Panc1 (cell line): ENCODE measurements at regions not wholly inside any gene's neighbourhood (a gene's known extent, or its start where the extent isn't known, plus 50 kb on each side); places are given as distances from the start of the nearest gene placed in this dataset.

Experiments
- CTCF ChIP-seq: fragments of 450-650 bp; IDR thresholded peaks from 2 replicates; pipeline ENCODE4 v1.5.1; 2017; ENCODE audit warnings: mild to moderate bottlenecking
- POLR2AphosphoS5 ChIP-seq: IDR thresholded peaks from 2 replicates; pipeline ENCODE4 v1.6.1; 2012; ENCODE audit warnings: mild to moderate bottlenecking, low read depth, low read length, moderate library complexity
- REST ChIP-seq, 2 experiments: IDR thresholded peaks; 2 replicates each; pipeline ENCODE4 v1.6.1; 2011 to 2012; ENCODE audit warnings: low read depth in 2 of 2, control low read depth in 1 of 2, low read length in 1 of 2, mild to moderate bottlenecking in 1 of 2, moderate library complexity in 1 of 2; ENCODE audit not compliant: insufficient read depth in 1 of 2
- SIN3A ChIP-seq: IDR thresholded peaks from 2 replicates; pipeline ENCODE4 v1.6.1; 2012; ENCODE audit warnings: low read depth, mild to moderate bottlenecking, low read length, moderate library complexity, borderline replicate concordance; ENCODE audit not compliant: insufficient read depth
- TCF7L2 ChIP-seq: IDR thresholded peaks from 2 replicates; pipeline ENCODE4 v1.6.1; 2011; ENCODE audit warnings: mild to moderate bottlenecking, low read depth, low read length, inconsistent platforms

- TF ChIP-seq CTCF, result no peak
- TF ChIP-seq TCF7L2, result no peak
- no peak for TF ChIP-seq POLR2AphosphoS5
- TF ChIP-seq REST (IDR thresholded peaks at IDR 0.05; ENCODE audit: insufficient read depth in 1 of 2, low read depth in 2 of 2, low read length in 1 of 2), result no peak
- no peak for TF ChIP-seq SIN3A
Measured at GRCh38 chr7:110604885-110605284, 486.0 kb upstream of the LRRN3 start.
